Liver (tissue), 3 donors: ENCODE measurements at regions not wholly inside any gene's neighbourhood (a gene's known extent, or its start where the extent isn't known, plus 50 kb on each side); places are given as distances from the start of the nearest gene placed in this dataset.

Experiments used
- ATF3 ChIP-seq: IDR thresholded peaks from 2 replicates; pipeline ENCODE4 v1.6.1; 2016; ENCODE audit warnings: antibody characterized with exemption
- GABPA ChIP-seq, 2 donors: IDR thresholded peaks in 1 of 2; conservative IDR thresholded peaks in 1 of 2; 2 replicates each; pipeline ENCODE4 v1.6.1; 2016; ENCODE audit warnings: antibody characterized with exemption in 2 of 2, mild to moderate bottlenecking in 1 of 2, moderate library complexity in 1 of 2
- HNF4A ChIP-seq, 2 donors: conservative IDR thresholded peaks; 2 replicates each; pipeline ENCODE4 v1.6.1; 2016; ENCODE audit warnings: antibody characterized with exemption in 2 of 2, mild to moderate bottlenecking in 2 of 2
- HNF4G ChIP-seq: IDR thresholded peaks from 2 replicates; pipeline ENCODE4 v1.6.1; 2016; ENCODE audit warnings: antibody characterized with exemption
- RAD21 ChIP-seq, 2 donors: IDR thresholded peaks; 2 replicates each; pipeline ENCODE4 v1.6.1; 2016; ENCODE audit warnings: antibody characterized with exemption in 2 of 2, mild to moderate bottlenecking in 2 of 2
- RXRA ChIP-seq, 2 donors: IDR thresholded peaks; 2 replicates each; pipeline ENCODE4 v1.6.1; 2017 to 2018; ENCODE audit warnings: antibody characterized with exemption in 2 of 2, mild to moderate bottlenecking in 1 of 2
- SP1 ChIP-seq: IDR thresholded peaks from 2 replicates; pipeline ENCODE4 v1.6.1; 2018; ENCODE audit warnings: antibody characterized with exemption, mild to moderate bottlenecking
- TAF1 ChIP-seq: conservative IDR thresholded peaks from 2 replicates; pipeline ENCODE4 v1.6.1; 2016; ENCODE audit warnings: antibody characterized with exemption, mild to moderate bottlenecking
- YY1 ChIP-seq: IDR thresholded peaks from 2 replicates; pipeline ENCODE4 v1.6.1; 2016; ENCODE audit warnings: antibody characterized with exemption, mild to moderate bottlenecking
- TF ChIP-seq, protein P1 (sequence below): fragments of 150-350 bp; IDR thresholded peaks from 2 replicates; pipeline ENCODE4 v1.5.1; 2017; ENCODE audit warnings: improper control_type of control experiment, low read depth, low read length; ENCODE audit not compliant: missing input control
- TF ChIP-seq, protein P2 (sequence below): IDR thresholded peaks from 2 replicates; pipeline ENCODE4 v1.6.1; 2016; ENCODE audit warnings: antibody characterized with exemption
- TF ChIP-seq, protein P3 (sequence below): IDR thresholded peaks from 2 replicates; pipeline ENCODE4 v1.6.1; 2016; ENCODE audit warnings: antibody characterized with exemption, mild to moderate bottlenecking
- TF ChIP-seq, protein P4 (sequence below): IDR thresholded peaks from 2 replicates; pipeline ENCODE4 v1.6.1; 2016; ENCODE audit warnings: antibody characterized with exemption
- donor health status: healthy.
- donor health status: healthy.

DNA sequence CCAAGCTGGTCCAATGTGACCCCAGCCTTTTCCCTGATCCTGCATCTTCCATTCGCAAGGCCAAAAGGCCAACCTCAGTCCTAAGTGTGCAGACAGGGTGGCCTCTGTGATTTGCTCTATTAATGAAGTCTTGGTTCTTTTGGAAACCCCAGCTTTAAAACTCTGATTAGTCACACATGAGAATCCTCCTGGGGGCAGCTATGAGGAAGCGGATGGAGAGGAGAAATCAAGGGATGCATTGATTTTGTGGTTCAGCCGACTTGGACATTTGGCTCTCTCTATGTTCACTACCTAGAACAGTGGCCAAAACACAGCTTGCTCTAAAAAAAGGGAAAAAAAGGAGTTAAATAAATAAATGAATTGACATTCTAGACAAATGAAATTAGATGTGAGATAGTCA is 98.6 kb upstream of the USP47 start:
- TF ChIP-seq, protein P1, sequence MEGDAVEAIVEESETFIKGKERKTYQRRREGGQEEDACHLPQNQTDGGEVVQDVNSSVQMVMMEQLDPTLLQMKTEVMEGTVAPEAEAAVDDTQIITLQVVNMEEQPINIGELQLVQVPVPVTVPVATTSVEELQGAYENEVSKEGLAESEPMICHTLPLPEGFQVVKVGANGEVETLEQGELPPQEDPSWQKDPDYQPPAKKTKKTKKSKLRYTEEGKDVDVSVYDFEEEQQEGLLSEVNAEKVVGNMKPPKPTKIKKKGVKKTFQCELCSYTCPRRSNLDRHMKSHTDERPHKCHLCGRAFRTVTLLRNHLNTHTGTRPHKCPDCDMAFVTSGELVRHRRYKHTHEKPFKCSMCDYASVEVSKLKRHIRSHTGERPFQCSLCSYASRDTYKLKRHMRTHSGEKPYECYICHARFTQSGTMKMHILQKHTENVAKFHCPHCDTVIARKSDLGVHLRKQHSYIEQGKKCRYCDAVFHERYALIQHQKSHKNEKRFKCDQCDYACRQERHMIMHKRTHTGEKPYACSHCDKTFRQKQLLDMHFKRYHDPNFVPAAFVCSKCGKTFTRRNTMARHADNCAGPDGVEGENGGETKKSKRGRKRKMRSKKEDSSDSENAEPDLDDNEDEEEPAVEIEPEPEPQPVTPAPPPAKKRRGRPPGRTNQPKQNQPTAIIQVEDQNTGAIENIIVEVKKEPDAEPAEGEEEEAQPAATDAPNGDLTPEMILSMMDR = no peak
- TF ChIP-seq, protein P2, sequence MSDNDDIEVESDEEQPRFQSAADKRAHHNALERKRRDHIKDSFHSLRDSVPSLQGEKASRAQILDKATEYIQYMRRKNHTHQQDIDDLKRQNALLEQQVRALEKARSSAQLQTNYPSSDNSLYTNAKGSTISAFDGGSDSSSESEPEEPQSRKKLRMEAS = no peak
- TF ChIP-seq ATF3 (no peak), GABPA (IDR thresholded peaks at IDR 0.05 in 1 of 2, conservative IDR thresholded peaks at IDR 0.05 in 1 of 2) (no peak), RAD21 (IDR thresholded peaks at IDR 0.05) (no peak), RXRA (IDR thresholded peaks at IDR 0.05) (no peak), TAF1 (no peak), HNF4G (no peak), SP1 (no peak), YY1 (no peak), HNF4A (conservative IDR thresholded peaks at IDR 0.05) (no peak)
- TF ChIP-seq, protein P3, sequence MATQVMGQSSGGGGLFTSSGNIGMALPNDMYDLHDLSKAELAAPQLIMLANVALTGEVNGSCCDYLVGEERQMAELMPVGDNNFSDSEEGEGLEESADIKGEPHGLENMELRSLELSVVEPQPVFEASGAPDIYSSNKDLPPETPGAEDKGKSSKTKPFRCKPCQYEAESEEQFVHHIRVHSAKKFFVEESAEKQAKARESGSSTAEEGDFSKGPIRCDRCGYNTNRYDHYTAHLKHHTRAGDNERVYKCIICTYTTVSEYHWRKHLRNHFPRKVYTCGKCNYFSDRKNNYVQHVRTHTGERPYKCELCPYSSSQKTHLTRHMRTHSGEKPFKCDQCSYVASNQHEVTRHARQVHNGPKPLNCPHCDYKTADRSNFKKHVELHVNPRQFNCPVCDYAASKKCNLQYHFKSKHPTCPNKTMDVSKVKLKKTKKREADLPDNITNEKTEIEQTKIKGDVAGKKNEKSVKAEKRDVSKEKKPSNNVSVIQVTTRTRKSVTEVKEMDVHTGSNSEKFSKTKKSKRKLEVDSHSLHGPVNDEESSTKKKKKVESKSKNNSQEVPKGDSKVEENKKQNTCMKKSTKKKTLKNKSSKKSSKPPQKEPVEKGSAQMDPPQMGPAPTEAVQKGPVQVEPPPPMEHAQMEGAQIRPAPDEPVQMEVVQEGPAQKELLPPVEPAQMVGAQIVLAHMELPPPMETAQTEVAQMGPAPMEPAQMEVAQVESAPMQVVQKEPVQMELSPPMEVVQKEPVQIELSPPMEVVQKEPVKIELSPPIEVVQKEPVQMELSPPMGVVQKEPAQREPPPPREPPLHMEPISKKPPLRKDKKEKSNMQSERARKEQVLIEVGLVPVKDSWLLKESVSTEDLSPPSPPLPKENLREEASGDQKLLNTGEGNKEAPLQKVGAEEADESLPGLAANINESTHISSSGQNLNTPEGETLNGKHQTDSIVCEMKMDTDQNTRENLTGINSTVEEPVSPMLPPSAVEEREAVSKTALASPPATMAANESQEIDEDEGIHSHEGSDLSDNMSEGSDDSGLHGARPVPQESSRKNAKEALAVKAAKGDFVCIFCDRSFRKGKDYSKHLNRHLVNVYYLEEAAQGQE = no peak
- TF ChIP-seq, protein P4, sequence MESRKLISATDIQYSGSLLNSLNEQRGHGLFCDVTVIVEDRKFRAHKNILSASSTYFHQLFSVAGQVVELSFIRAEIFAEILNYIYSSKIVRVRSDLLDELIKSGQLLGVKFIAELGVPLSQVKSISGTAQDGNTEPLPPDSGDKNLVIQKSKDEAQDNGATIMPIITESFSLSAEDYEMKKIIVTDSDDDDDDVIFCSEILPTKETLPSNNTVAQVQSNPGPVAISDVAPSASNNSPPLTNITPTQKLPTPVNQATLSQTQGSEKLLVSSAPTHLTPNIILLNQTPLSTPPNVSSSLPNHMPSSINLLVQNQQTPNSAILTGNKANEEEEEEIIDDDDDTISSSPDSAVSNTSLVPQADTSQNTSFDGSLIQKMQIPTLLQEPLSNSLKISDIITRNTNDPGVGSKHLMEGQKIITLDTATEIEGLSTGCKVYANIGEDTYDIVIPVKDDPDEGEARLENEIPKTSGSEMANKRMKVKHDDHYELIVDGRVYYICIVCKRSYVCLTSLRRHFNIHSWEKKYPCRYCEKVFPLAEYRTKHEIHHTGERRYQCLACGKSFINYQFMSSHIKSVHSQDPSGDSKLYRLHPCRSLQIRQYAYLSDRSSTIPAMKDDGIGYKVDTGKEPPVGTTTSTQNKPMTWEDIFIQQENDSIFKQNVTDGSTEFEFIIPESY = no peak
